ENCODE measurements at regions not wholly inside any gene's neighbourhood (a gene's known extent, or its start where the extent isn't known, plus 50 kb on each side); places are given as distances from the start of the nearest gene placed in this dataset.

GRCh38 chr3:106575029-106575428 is 706.2 kb upstream of the CBLB start:
- DNase-seq, result no peak

DNA sequence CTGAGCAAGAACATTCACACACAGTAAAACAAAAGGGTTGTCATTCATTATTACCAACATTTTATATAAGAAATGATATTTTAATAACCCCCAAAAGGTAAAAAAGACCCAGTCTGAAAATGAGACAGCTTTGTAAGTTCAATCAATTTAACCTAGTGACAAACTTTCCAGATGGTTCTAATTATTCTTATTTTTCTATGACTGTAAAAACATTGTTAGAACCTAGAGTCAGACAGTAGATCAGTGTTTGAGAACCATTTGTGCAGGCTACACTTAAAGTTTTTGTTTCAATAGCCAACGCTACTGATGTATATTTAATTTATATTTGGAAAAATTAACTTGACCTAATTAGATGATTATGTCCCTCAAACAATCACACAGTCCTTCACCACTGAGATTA is 708.4 kb upstream of the CBLB start:
- no peak for DNase-seq

- DNase-seq, result no peak
Observed at GRCh38 chr3:106578911-106579310, 710.1 kb upstream of the CBLB start.

DNA sequence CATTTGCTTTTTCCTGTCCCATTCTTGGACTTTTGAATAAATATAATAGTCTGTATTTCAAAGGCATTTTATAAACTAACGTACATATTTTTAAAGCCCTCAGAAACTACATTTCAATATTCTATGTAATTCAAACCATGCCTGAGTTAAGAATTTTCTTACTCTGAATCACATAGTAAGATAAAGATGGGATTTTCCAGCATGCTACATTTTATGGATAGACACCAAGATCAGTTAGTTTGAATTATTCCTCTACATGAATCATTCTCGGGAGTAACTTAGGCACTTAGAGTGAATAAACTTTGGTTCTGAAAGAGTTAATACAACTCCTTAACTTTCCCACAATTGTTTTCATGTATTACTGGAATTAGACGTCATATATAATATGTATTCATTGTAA is 713.3 kb upstream of the CBLB start:
- DNase-seq, result no peak

DNA sequence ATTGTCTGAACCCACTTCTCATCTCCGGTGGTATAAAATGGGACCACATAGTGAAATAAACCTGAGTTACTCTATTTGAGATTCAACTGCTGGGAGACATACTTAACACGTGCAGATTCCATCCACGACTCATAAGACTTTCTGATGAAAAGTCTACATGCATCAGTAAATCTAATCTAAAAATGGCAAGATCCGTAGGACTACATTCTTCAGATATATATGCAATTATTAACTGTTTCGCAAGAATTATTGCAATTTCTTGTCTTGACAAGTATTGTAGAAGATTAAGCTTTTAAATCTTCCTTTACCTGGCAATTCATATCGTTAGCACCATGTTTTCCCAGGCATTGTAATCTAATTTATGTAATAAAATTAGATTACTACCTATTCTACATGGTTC is 718.7 kb upstream of the CBLB start:
- DNase-seq, result no peak

DNA sequence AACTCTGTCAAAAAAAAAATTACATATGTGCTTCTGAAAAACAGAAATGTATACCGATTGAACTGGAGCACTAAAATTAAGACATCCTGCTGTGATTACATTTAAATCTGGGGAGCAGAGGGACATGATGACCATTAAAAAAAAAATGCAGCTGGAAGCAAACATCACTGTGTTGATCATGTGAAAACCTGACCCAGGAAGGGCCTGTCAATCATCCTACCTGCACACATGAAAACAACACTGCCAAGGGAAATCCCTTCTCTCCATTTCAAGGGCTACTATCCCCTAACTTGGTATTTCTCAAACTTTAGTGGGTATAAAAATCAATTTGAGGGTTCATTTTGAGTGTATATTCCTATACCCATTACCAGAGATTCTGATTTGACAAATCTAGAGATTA is 719.9 kb upstream of the CBLB start:
- no peak for DNase-seq

DNA sequence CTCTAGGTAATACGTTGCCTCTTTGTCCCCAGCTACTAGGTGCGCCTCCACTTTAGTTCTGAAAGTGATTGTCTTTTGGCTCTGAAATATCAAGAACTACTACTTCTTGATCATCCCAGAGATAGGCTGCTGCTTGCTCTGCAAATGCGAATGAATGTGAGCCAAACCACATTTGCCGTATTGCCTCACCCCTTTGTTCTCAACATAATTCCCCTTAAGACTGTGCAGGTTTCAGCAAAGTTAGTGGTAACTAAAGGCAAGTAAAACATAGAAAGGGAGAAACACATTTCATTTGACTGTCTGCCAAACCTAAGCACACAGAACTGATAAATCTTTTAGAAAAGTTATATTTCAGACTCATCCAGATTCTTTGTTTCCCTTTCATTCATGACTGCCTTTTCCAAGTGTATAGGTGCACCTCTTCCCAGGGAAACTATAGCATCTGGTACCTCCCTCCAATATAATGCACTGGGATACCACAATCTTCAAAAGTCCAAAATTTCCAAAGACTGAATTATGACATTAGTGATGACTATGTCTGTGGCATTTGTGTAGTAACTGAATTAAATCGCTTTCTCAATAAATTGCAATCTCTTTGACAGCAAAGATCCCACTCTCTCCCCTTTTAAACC is 720.6 kb upstream of the CBLB start:
- DNase-seq, result no peak

- DNase-seq, result no peak
Observed at GRCh38 chr3:106590216-106590615, 721.4 kb upstream of the CBLB start.

DNA sequence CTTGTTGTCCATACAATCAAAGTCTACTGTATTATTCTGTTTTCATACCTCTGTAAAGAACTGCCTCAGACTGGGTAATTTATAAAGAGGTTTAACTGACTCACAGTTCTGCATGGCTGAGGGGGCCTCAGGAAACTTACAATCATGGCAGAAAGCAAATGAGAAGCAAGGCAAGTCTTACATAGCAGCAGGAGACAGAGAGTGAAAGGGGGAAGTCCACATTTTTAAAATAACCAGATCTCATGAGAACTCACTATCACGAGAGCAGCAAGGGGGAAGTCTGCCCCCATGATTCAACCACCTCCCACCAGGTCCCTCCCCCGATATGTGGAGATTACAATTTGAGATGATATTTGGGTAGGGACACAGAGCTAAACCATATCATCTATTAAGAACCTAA is 724.6 kb upstream of the CBLB start:
- no peak for DNase-seq

- peak; percentile 82 for DNase-seq
Observed at GRCh38 chr3:106609666-106610301, 741.0 kb upstream of the CBLB start.

DNA sequence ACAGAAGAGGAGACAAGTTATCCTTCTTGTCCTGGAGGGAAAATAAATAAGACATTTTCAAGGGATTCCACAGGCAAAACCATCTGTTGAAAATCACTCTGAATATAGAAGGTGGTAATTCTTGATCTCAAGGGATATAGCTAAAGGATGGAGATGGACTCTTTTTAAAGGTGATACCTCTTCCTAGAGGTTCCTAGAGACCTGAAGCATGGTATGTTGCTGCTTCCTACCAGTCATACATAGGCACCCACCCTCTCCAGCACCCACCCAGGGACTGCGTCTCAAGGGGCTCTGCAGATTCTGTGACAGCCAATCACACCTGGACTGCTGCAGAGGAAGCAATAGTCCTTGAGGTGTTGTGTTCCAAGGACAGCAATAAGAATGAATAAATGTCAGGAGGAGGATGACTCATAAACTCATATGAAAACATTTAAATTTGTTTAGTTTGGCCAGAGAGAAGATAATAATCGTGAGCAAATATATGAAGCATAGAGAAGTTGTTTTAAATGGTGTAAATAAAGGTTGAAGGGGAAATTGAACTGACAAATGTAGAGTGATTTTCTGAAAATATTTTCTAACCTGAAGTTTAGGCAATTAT is 741.6 kb upstream of the CBLB start:
- DNase-seq, result no peak

GRCh38 chr3:106611116-106611515 is 742.3 kb upstream of the CBLB start:
- DNase-seq, result no peak

DNA sequence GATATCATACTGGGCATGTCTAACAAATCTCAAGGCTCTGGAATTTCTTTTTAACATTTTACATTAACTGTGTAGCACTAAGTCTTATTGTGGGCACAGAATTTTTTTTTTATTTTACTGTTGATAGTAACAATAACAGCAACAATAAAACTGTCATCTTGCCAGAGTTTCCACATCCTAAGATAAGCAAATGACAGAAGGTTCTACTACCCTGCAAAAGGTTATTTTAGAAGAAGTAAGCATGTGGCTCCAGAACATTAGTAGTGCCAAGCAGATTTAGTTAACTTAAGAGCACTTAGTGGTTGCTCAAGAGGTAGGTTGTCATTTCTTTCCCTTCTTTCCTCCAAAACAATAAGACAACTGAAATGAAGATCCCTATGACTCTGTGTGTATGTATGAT is 743.0 kb upstream of the CBLB start:
- DNase-seq, result no peak

- no peak for DNase-seq
Observed at GRCh38 chr3:106616556-106616955, 747.7 kb upstream of the CBLB start.

- no peak for DNase-seq
Observed at GRCh38 chr3:106617276-106617675, 748.5 kb upstream of the CBLB start.

DNA sequence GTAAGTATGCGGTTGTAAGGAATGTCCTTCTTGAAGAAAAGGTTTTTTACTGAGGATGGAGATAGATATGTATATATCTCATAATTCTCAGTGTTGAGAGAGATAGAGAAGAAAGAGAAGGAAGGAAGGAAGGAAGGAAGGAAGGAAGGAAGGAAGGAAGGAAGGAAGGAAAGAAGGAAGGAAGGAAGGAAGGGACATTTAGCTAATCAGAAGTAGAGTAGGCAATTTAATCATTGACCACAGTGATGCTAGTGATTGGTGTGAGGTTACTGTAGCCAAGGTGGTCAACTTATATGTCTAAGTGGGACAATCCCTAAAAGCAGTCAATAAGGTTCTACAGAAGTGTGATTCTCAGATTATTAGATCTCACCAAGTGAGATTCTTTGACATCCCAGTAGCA is 751.8 kb upstream of the CBLB start:
- no peak for DNase-seq

GRCh38 chr3:106624154-106624553 is 753.1 kb upstream of the CCDC54 start:
- no peak for DNase-seq

DNA sequence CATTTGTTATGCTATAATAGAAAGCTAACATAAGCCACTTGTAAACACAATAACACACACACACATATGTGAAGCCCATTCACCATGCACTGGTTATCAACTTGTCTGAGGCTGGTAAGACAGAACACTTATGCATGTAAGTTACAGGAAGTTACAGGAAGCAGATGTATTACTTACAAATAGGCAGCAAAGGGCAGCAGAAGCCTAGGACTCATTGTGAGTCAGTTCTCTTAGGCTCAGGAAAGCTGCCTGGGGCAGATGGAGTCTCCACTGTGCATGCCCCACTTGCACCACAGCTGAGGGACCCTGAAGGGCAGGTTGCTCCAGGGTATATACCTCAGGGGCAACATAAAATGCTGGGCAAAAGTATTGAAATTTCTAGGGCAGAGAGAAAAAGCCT is 748.8 kb upstream of the CCDC54 start:
- DNase-seq, result no peak

- DNase-seq, result no peak
Observed at GRCh38 chr3:106629215-106629832, 747.9 kb upstream of the CCDC54 start.

GRCh38 chr3:106631373-106632108 is 745.7 kb upstream of the CCDC54 start:
- no peak for DNase-seq

DNA sequence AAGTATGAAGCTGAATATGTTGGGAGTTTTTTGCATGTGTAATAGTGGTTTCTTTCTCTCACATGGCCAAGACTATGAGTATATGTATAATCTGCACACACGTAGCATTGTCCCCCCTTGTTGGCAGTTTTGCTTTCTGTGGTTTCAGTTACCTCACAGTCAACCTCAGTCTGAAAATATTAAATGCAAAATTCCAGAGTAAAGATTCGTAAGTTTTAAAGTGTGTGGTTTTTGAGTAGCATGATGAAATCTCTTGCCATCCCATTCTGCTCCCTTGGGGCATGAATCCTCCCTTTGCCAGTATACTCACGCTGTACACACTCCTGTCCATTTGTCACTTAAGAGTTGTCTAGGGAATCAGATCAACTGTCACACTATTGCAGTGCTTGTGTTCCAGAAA is 742.0 kb upstream of the CCDC54 start:
- no peak for DNase-seq

GRCh38 chr3:106635826-106636225 is 741.4 kb upstream of the CCDC54 start:
- DNase-seq, result no peak

DNA sequence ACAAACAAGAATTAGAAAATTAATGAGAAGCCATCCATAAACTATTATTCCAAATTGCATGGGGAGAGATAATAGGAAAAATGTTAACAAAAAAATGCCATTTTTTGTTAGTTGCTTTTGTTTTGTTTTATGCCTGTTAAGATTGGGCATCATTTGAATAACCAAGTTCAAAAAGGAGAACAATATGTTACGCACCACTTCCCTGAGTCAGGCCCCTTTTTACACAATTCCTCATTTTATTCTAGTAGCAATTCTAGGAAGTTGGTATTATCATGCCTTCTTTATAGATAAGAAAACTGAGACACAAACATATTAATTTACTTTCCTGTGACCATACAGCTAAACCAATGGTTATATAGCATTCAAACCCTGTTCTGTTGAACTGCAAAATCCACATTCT is 736.9 kb upstream of the CCDC54 start:
- DNase-seq, result no peak

GRCh38 chr3:106642161-106642560 is 735.1 kb upstream of the CCDC54 start:
- DNase-seq, result no peak
